SK-N-SH treated with all-trans-retinoic acid at 6 μM for 48 hours (cell line): ENCODE measurements at regions not wholly inside any gene's neighbourhood (a gene's known extent, or its start where the extent isn't known, plus 50 kb on each side); places are given as distances from the start of the nearest gene placed in this dataset.

Experiments
- ATAC-seq: fragments of 200-7000 bp; cut with Tn5 transposase; 3 replicates; pipeline ENCODE4 v1.9.1; 2020; ENCODE audit warnings: mild to moderate bottlenecking, moderate library complexity
- BACH2 ChIP-seq: fragments of 250-450 bp; sonication (Bioruptor Pico); IDR thresholded peaks from 2 replicates; pipeline ENCODE4 v1.9.0; 2021; ENCODE audit warnings: mild to moderate bottlenecking, borderline replicate concordance
- CSDC2 ChIP-seq: fragments of 250-450 bp; sonication (Bioruptor Pico); IDR thresholded peaks from 2 replicates; pipeline ENCODE4 v1.5.0; 2020; ENCODE audit warnings: mild to moderate bottlenecking, moderate library complexity
- ESRRG ChIP-seq: fragments of 250-450 bp; sonication (Bioruptor Pico); IDR thresholded peaks from 2 replicates; pipeline ENCODE4 v1.6.1; 2021; ENCODE audit warnings: mild to moderate bottlenecking
- ISL1 ChIP-seq: fragments of 250-450 bp; sonication (Bioruptor Pico); IDR thresholded peaks from 2 replicates; pipeline ENCODE4 v2.1.2; 2022; ENCODE audit warnings: mild to moderate bottlenecking, moderate library complexity
- OSR1 ChIP-seq: fragments of 250-450 bp; sonication (Bioruptor Pico); IDR thresholded peaks from 2 replicates; pipeline ENCODE4 v1.8.0; 2022; ENCODE audit warnings: moderate library complexity, mild to moderate bottlenecking, inconsistent platforms
- PPARA ChIP-seq: fragments of 250-450 bp; sonication (Bioruptor Pico); IDR thresholded peaks from 2 replicates; pipeline ENCODE4 v1.5.0; 2020; ENCODE audit warnings: mild to moderate bottlenecking, borderline replicate concordance
- RARB ChIP-seq: fragments of 250-450 bp; sonication (Bioruptor Pico); IDR thresholded peaks from 2 replicates; pipeline ENCODE4 v1.8.0; 2021; ENCODE audit warnings: mild to moderate bottlenecking, moderate library complexity
- TOX ChIP-seq: fragments of 250-450 bp; sonication (Bioruptor Pico); IDR thresholded peaks from 2 replicates; pipeline ENCODE4 v1.8.0; 2021; ENCODE audit warnings: mild to moderate bottlenecking, moderate library complexity, borderline replicate concordance
- ZFP3 ChIP-seq: fragments of 250-450 bp; sonication (Bioruptor Pico); IDR thresholded peaks from 2 replicates; pipeline ENCODE4 v1.5.0; 2020; ENCODE audit warnings: mild to moderate bottlenecking, moderate library complexity
- ZNF70 ChIP-seq: fragments of 450-650 bp; formaldehyde crosslinking; IDR thresholded peaks from 2 replicates; pipeline ENCODE4 v1.5.0; 2020; ENCODE audit warnings: mild to moderate bottlenecking, moderate library complexity
- TF ChIP-seq, protein P1 (sequence below): fragments of 250-450 bp; sonication (Bioruptor Pico); IDR thresholded peaks from 2 replicates; pipeline ENCODE4 v1.8.0; 2020; ENCODE audit warnings: mild to moderate bottlenecking, moderate library complexity, borderline replicate concordance
- TF ChIP-seq, protein P2 (sequence below): fragments of 250-450 bp; sonication (Bioruptor Pico); IDR thresholded peaks from 2 replicates; pipeline ENCODE4 v1.5.0; 2020; ENCODE audit warnings: mild to moderate bottlenecking, moderate library complexity
- TF ChIP-seq, protein P3 (sequence below): fragments of 250-450 bp; sonication (Bioruptor Pico); IDR thresholded peaks from 2 replicates; pipeline ENCODE4 v1.5.1; 2020; ENCODE audit warnings: low read depth, mild to moderate bottlenecking, moderate library complexity
- TF ChIP-seq, protein P4 (sequence below): fragments of 250-450 bp; sonication (Bioruptor Pico); IDR thresholded peaks from 2 replicates; pipeline ENCODE4 v1.8.0; 2021; ENCODE audit warnings: low read depth, mild to moderate bottlenecking, moderate library complexity, borderline replicate concordance

DNA sequence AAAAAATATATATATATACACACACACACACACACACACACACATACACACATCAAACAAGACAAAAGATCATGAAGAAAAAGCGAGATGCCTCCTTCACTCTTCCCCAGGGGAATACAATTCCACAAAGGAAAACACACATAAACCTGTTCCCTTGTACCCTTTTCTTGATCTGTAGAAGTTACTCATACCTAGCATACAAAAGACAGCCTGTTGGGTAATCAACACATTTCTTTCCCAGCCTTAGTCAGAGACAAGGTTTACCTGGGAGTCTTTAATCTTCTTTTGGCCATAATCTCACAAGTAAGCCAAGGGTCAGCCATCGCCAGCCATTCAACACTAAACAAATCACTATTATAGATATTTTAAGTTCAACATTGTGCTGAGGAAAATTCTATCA lies 407.0 kb downstream of the SUCLG1 start:
- TF ChIP-seq, protein P1, sequence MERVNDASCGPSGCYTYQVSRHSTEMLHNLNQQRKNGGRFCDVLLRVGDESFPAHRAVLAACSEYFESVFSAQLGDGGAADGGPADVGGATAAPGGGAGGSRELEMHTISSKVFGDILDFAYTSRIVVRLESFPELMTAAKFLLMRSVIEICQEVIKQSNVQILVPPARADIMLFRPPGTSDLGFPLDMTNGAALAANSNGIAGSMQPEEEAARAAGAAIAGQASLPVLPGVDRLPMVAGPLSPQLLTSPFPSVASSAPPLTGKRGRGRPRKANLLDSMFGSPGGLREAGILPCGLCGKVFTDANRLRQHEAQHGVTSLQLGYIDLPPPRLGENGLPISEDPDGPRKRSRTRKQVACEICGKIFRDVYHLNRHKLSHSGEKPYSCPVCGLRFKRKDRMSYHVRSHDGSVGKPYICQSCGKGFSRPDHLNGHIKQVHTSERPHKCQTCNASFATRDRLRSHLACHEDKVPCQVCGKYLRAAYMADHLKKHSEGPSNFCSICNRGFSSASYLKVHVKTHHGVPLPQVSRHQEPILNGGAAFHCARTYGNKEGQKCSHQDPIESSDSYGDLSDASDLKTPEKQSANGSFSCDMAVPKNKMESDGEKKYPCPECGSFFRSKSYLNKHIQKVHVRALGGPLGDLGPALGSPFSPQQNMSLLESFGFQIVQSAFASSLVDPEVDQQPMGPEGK, result no peak
- TF ChIP-seq, protein P2, sequence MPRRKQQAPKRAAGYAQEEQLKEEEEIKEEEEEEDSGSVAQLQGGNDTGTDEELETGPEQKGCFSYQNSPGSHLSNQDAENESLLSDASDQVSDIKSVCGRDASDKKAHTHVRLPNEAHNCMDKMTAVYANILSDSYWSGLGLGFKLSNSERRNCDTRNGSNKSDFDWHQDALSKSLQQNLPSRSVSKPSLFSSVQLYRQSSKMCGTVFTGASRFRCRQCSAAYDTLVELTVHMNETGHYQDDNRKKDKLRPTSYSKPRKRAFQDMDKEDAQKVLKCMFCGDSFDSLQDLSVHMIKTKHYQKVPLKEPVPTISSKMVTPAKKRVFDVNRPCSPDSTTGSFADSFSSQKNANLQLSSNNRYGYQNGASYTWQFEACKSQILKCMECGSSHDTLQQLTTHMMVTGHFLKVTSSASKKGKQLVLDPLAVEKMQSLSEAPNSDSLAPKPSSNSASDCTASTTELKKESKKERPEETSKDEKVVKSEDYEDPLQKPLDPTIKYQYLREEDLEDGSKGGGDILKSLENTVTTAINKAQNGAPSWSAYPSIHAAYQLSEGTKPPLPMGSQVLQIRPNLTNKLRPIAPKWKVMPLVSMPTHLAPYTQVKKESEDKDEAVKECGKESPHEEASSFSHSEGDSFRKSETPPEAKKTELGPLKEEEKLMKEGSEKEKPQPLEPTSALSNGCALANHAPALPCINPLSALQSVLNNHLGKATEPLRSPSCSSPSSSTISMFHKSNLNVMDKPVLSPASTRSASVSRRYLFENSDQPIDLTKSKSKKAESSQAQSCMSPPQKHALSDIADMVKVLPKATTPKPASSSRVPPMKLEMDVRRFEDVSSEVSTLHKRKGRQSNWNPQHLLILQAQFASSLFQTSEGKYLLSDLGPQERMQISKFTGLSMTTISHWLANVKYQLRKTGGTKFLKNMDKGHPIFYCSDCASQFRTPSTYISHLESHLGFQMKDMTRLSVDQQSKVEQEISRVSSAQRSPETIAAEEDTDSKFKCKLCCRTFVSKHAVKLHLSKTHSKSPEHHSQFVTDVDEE, result no peak
- TF ChIP-seq CSDC2 (no peak), RARB (CRISPR knock-in tag) (no peak)
- TF ChIP-seq, protein P3, sequence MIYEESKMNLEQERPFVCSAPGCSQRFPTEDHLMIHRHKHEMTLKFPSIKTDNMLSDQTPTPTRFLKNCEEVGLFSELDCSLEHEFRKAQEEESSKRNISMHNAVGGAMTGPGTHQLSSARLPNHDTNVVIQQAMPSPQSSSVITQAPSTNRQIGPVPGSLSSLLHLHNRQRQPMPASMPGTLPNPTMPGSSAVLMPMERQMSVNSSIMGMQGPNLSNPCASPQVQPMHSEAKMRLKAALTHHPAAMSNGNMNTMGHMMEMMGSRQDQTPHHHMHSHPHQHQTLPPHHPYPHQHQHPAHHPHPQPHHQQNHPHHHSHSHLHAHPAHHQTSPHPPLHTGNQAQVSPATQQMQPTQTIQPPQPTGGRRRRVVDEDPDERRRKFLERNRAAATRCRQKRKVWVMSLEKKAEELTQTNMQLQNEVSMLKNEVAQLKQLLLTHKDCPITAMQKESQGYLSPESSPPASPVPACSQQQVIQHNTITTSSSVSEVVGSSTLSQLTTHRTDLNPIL, result no peak
- TF ChIP-seq, protein P4, sequence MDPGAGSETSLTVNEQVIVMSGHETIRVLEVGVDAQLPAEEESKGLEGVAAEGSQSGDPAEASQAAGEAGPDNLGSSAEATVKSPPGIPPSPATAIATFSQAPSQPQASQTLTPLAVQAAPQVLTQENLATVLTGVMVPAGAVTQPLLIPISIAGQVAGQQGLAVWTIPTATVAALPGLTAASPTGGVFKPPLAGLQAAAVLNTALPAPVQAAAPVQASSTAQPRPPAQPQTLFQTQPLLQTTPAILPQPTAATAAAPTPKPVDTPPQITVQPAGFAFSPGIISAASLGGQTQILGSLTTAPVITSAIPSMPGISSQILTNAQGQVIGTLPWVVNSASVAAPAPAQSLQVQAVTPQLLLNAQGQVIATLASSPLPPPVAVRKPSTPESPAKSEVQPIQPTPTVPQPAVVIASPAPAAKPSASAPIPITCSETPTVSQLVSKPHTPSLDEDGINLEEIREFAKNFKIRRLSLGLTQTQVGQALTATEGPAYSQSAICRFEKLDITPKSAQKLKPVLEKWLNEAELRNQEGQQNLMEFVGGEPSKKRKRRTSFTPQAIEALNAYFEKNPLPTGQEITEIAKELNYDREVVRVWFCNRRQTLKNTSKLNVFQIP (CRISPR knock-in tag), result no peak
- TF ChIP-seq, all 23 proteins: peak for 0
- ATAC-seq, result no peak

DNA sequence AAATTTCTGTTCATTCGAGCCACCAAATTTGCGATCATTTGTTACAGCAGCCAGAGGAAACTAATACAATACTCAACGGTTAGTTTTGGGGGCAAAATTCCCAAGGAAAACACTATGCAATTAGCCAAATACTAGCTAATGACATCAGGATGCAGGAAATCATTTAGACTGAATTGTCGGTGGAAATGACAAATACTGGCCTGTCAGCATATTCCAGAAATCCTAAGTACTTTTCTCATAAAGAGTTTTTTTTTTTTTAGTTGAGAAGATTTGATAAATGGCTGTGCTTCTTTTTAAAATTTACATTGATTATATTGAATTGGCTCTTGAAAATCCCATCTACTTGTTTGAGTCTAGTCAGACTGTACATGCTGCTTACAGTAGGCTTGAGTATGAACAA lies 410.1 kb downstream of the SUCLG1 start:
- ATAC-seq, result no peak
- TF ChIP-seq, protein P1, result no peak
- no peak for TF ChIP-seq ZNF70 (CRISPR knock-in tag)
- TF ChIP-seq BACH2 (CRISPR knock-in tag), result no peak
- TF ChIP-seq OSR1 (CRISPR knock-in tag), result no peak
- TF ChIP-seq, protein P4 (CRISPR knock-in tag), result no peak
- TF ChIP-seq, protein P2, result no peak
- no peak for TF ChIP-seq CSDC2
- TF ChIP-seq ZFP3 (CRISPR knock-in tag), result no peak
- no peak for TF ChIP-seq PPARA (CRISPR knock-in tag)
- TF ChIP-seq, protein P3, result no peak
- TF ChIP-seq ISL1 (CRISPR knock-in tag), result no peak
- no peak for TF ChIP-seq TOX (CRISPR knock-in tag)
- TF ChIP-seq ESRRG (CRISPR knock-in tag), result no peak
